ENCODE measurements at regions not wholly inside any gene's neighbourhood (a gene's known extent, or its start where the extent isn't known, plus 50 kb on each side); places are given as distances from the start of the nearest gene placed in this dataset.

- TF ChIP-seq CTCF (IDR thresholded peaks at IDR 0.05; ENCODE audit: control extremely low read depth in 1 of 3, insufficient read depth in 1 of 3, low read depth in 1 of 3, low read length in 3 of 3) (no peak), MAFK (IDR thresholded peaks at IDR 0.05; ENCODE audit: low read depth, low read length) (no peak), RAD21 (IDR thresholded peaks at IDR 0.05 in 1 of 2, conservative IDR thresholded peaks at IDR 0.05 in 1 of 2; ENCODE audit: low read depth in 2 of 2, low read length in 2 of 2) (no peak), CEBPB (IDR thresholded peaks at IDR 0.05; ENCODE audit: low read depth, low read length) (no peak), SP1 (IDR thresholded peaks at IDR 0.05; ENCODE audit: low read depth, low read length) (no peak), EP300 (IDR thresholded peaks at IDR 0.05; ENCODE audit: borderline replicate concordance in 1 of 2, low read depth in 2 of 2, low read length in 2 of 2) (no peak), SIRT6 (IDR thresholded peaks at IDR 0.05; ENCODE audit: low read length) (no peak), ZNF274 (IDR thresholded peaks at IDR 0.05; ENCODE audit: borderline replicate concordance, extremely low read depth, low read length) (no peak), RXRA (IDR thresholded peaks at IDR 0.05; ENCODE audit: insufficient read depth, low read depth, low read length) (no peak), MAX (IDR thresholded peaks at IDR 0.05) (no peak), TAF1 (IDR thresholded peaks at IDR 0.05; ENCODE audit: low read depth, low read length) (no peak)
These were observed 250.5 kb downstream of the KCNN2 start for GRCh38 chr5:114612406-114612805.

Measured in H1 (cell line).